ENCODE measurements at regions not wholly inside any gene's neighbourhood (a gene's known extent, or its start where the extent isn't known, plus 50 kb on each side); places are given as distances from the start of the nearest gene placed in this dataset.

DNA sequence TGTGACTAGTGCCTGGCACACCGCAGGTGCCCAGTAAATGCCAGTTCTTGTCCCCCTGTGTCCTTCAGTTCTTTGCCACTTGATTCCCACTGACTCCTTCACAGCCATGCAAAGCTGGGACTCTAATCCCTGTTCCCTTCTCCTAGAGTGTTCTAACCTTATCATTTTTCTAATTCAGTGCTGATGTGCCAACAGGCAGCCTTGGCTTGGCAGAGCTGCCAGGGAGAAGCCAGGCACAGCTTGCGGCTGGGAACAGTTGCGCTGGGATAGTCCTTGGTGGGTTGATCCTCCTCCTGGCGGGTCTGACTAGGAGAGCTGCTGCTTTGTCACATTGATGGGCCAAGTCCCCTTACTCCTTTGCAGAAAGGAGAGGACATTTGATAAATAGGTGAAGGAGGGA lies 654.2 kb downstream of the HS3ST4 start:
- TF ChIP-seq, protein P1, sequence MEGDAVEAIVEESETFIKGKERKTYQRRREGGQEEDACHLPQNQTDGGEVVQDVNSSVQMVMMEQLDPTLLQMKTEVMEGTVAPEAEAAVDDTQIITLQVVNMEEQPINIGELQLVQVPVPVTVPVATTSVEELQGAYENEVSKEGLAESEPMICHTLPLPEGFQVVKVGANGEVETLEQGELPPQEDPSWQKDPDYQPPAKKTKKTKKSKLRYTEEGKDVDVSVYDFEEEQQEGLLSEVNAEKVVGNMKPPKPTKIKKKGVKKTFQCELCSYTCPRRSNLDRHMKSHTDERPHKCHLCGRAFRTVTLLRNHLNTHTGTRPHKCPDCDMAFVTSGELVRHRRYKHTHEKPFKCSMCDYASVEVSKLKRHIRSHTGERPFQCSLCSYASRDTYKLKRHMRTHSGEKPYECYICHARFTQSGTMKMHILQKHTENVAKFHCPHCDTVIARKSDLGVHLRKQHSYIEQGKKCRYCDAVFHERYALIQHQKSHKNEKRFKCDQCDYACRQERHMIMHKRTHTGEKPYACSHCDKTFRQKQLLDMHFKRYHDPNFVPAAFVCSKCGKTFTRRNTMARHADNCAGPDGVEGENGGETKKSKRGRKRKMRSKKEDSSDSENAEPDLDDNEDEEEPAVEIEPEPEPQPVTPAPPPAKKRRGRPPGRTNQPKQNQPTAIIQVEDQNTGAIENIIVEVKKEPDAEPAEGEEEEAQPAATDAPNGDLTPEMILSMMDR (IDR thresholded peaks at IDR 0.05; ENCODE audit: unreplicated experiment): no peak
- no peak for DNase-seq
- Mint-ChIP-seq H3K4me1 (ENCODE audit: low read depth, unreplicated experiment) (no peaks in the 10 kb centered on the region), H3K27me3 (ENCODE audit: unreplicated experiment) (no peaks in the 10 kb centered on the region), H3K27ac (ENCODE audit: unreplicated experiment) (no peak overlapping the region), H3K9me3 (ENCODE audit: low read depth, unreplicated experiment) (peaks cover 25% of the 10 kb centered on the region), H3K36me3 (ENCODE audit: insufficient read depth, unreplicated experiment) (no peaks in the 10 kb centered on the region), H3K4me3 (ENCODE audit: low read depth, unreplicated experiment) (no peak overlapping the region)
- intact Hi-C loops (cut with micrococcal nuclease; ENCODE audit: unreplicated experiment): no loop called here
- BruUV-seq (replicated peaks): no TSS peak
- CTCF ChIA-PET: no interaction called here

DNA sequence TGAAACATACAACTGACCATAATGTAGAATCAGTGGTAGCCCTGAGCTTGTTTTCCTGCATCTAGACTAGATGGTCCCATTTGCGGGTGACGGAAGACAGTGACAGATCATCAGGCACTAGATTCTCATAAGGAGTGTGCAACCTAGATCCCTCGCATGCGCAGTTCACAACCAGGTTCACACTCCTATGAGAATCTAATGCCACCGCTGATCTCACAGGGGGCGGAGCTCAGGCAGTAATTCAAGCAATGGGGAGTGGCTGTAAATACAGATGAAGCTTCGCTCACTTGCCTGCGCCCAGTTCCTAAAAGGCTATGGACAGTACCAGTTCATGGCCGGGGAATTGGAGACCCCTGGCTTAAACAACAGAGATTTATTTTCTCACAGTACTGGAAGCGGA lies 656.3 kb downstream of the HS3ST4 start:
- TF ChIP-seq, protein P1 (IDR thresholded peaks at IDR 0.05; ENCODE audit: unreplicated experiment): no peak
- Mint-ChIP-seq H3K36me3 (ENCODE audit: insufficient read depth, unreplicated experiment) (no peaks in the 10 kb centered on the region), H3K9me3 (ENCODE audit: low read depth, unreplicated experiment) (peaks cover 21% of the 10 kb centered on the region), H3K4me1 (ENCODE audit: low read depth, unreplicated experiment) (no peaks in the 10 kb centered on the region), H3K27me3 (ENCODE audit: unreplicated experiment) (no peaks in the 10 kb centered on the region), H3K27ac (ENCODE audit: unreplicated experiment) (no peak overlapping the region), H3K4me3 (ENCODE audit: low read depth, unreplicated experiment) (no peak overlapping the region)
- CTCF ChIA-PET: no interaction called here
- DNase-seq: no peak
- no TSS peak for BruUV-seq (replicated peaks)
- intact Hi-C loops (cut with micrococcal nuclease; ENCODE audit: unreplicated experiment): no loop called here

DNA sequence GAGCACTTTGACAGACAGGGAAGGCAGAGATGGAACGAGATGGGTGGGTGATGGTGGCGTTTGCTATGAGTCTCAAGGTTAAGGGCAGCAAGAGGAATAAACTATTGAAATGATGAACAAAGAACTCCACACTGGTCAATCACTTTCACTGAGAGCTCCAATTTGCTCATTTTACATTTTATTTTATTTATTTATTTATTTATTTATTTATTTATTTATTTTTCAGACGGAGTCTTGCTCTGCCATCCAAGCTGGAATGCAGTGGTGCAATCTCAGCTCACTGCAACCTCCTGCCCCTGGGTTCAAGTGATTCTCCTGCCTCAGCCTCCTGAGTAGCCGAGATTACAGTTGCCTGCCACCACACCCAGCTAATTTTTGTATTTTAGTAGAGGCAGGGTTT lies 669.1 kb downstream of the HS3ST4 start:
- no peak for DNase-seq
- peaks cover 15% of the 10 kb centered on the region for H3K9me3 Mint-ChIP-seq (ENCODE audit: low read depth, unreplicated experiment)
- intact Hi-C loops (cut with micrococcal nuclease; ENCODE audit: unreplicated experiment): no loop called here
- no peaks in the 10 kb centered on the region for H3K27me3 Mint-ChIP-seq (ENCODE audit: unreplicated experiment)
- H3K27ac Mint-ChIP-seq (ENCODE audit: unreplicated experiment): no peak overlapping the region
- no peak overlapping the region for H3K4me3 Mint-ChIP-seq (ENCODE audit: low read depth, unreplicated experiment)
- no peaks in the 10 kb centered on the region for H3K36me3 Mint-ChIP-seq (ENCODE audit: insufficient read depth, unreplicated experiment)
- CTCF ChIA-PET: no interaction called here
- no peaks in the 10 kb centered on the region for H3K4me1 Mint-ChIP-seq (ENCODE audit: low read depth, unreplicated experiment)
- no TSS peak for BruUV-seq (replicated peaks)
- TF ChIP-seq, protein P1 (IDR thresholded peaks at IDR 0.05; ENCODE audit: unreplicated experiment): no peak

DNA sequence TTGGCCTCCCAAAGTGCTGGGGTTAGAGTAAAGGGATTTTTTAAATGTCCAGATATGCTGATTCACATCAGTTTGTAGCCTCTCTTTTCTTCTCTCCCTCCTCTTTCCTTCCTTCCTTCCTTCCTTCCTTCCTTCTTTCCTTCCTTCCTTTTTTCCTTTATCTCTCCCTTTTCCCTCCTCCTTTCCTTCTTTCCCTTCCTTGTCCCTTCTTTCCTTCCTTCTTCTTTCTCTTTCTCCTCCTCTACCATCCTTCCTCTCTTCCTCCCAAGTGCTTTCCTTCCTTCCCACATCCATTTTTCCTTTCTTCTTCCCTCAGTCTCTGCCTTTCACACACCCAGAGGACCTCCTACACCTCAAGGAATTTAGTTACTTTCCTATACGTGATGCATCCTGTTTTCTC lies 671.8 kb downstream of the HS3ST4 start:
- intact Hi-C loops (cut with micrococcal nuclease; ENCODE audit: unreplicated experiment): no loop called here
- CTCF ChIA-PET: no interaction called here
- BruUV-seq (replicated peaks): no TSS peak
- no peak overlapping the region for H3K27ac Mint-ChIP-seq (ENCODE audit: unreplicated experiment)
- no peaks in the 10 kb centered on the region for H3K27me3 Mint-ChIP-seq (ENCODE audit: unreplicated experiment)
- no peaks in the 10 kb centered on the region for H3K4me1 Mint-ChIP-seq (ENCODE audit: low read depth, unreplicated experiment)
- DNase-seq: no peak
- H3K36me3 Mint-ChIP-seq (ENCODE audit: insufficient read depth, unreplicated experiment): no peaks in the 10 kb centered on the region
- TF ChIP-seq, protein P1 (IDR thresholded peaks at IDR 0.05; ENCODE audit: unreplicated experiment): no peak
- H3K9me3 Mint-ChIP-seq (ENCODE audit: low read depth, unreplicated experiment): peaks cover 16% of the 10 kb centered on the region
- H3K4me3 Mint-ChIP-seq (ENCODE audit: low read depth, unreplicated experiment): no peak overlapping the region

All from Calu3 (cell line).